NCI-H82 treated with DMSO at 0.1 percent for 48 hours (cell line): ENCODE measurements at regions not wholly inside any gene's neighbourhood (a gene's known extent, or its start where the extent isn't known, plus 50 kb on each side); places are given as distances from the start of the nearest gene placed in this dataset.
A peak's percentile ranks its signal among the peaks of the same experiment; 100 is the strongest.

Experiments
- DNase-seq: peaks from one replicate; lab custom pipeline; 2025; ENCODE audit not compliant: unreplicated experiment; lab: John Stamatoyannopoulos, UW

- no peak for DNase-seq
Observed at GRCh38 chr10:59595593-59595992, 114.1 kb downstream of the SLC16A9 start.

DNA sequence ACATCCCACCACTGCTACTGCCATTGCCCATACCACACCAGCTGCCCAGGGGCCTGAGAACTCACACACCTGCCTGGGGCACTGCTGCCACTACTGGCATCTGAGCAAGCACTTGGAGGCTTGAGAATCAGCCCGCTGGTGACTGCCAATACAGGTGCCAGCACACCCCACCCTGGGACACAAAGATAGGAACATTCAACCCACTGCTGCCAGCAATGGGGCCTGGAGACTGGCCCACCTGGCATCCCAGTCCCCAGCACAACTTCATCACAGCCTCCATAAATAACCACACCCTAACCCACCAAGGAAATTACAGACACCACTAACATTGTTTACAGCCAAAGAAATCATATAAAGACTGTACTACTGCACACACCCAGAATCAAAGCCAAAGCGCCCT is 115.9 kb downstream of the SLC16A9 start:
- DNase-seq = no peak

DNA sequence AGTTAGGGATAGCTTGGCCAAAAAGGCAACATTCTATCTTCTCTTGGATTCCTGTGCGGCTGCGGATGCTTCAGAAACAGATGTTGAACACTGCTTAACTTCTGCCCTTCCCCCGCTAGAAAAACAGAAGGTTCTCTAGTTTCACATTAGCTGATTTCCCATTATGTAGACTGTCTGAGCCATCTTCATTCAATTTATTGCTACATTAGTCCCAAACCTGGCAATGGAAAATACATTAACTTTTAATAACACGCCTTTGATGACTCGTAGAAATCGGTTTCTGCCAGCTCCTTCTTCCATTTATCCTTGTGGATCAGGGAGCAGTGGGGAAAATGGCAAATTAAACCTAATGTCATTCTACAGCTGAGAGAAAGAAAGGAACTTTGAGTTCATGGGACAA is 119.9 kb downstream of the SLC16A9 start:
- no peak for DNase-seq

DNA sequence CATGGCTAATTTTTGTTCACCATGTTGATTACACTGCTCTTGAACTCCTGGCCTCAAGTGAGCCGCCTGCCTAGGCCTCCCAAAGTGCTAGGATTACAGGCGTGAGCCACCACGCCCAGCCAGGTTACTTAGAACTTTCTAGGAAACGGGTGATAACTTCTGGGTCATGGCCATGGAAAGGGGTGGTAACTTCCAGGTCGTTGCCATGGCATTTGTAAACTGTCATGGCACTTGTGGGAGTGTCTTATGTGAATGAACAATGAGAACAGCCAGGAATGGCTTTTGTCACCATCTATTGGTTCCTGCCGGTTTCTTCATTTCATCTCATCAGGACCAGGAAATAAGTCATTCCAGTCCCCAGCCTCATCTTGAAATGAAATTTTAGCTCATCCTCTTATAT is 120.9 kb downstream of the SLC16A9 start:
- no peak for DNase-seq

DNA sequence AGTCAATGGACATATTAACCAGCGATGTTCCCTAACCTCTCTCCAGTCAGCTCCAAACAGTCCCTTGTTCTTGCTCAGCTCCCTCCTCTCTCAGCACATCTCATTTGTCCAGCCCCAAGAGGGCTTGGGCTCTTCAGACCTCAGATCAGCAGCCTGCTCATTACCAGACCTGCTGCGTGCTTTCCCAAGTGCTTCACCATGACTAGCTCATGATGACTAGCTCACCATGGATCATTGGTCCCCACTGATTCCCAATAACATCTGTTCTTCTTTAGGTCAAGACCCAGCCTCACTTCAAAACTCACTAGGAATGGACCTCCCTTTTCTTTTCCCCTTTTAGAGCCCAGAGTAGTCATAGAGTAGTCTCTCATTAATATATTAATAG is 121.9 kb downstream of the SLC16A9 start:
- DNase-seq = no peak

GRCh38 chr10:59587083-59587755 is 122.4 kb downstream of the SLC16A9 start:
- DNase-seq = no peak

DNA sequence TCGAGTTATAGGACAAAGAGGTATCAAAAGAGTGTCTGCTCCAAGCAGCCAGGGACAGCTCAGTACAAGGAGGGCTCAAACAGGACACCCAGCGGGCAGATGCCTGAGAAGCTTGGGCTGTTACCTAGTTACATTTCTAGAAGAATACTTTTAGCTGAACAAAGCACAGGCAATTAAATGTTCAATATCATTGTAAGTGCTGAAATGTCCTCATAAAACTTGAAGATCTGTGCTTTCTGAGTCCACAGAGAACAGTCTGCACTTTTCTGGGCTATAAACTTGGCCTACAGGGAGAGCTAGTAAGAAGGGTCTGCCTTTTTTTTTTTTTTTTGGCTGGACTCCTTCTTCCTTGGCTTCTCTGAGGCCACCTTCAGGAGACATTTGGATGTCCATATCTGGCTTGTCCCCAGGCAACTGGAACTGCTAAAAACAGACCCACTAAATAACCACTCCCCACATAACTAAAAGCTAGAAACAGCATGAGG is 123.2 kb downstream of the SLC16A9 start:
- no peak for DNase-seq

DNA sequence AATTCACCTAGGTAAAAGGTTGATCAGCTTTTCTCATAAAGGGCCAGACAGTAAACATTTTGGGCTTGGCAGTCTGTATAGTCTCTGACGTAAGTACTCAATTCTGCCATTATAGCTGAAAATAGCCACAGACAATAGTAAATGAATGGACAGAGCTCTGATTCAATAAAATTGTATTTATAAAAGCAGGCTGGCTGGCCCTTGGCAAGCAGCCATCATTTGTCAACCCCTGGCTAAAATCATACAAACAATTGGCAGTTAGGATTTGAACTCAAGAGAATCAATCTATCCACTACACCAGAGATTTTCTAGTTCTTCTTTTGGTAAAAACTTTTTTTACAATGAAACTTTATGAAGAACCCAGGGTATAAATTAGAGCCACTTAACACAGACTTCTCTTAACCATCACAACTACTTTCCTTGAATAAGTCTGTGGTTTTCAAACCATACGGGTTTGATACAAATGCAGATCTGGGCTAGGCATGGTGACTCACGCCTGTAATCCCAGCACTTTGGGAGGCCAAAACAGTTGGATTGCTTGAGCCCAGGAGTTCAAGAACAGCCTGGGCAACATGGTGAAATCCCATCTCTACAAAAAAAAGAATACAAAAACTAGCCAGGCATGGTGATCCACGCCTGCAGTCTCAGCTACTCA is 124.5 kb downstream of the SLC16A9 start:
- no peak for DNase-seq

GRCh38 chr10:59582780-59583179 is 126.9 kb downstream of the SLC16A9 start:
- no peak for DNase-seq

DNA sequence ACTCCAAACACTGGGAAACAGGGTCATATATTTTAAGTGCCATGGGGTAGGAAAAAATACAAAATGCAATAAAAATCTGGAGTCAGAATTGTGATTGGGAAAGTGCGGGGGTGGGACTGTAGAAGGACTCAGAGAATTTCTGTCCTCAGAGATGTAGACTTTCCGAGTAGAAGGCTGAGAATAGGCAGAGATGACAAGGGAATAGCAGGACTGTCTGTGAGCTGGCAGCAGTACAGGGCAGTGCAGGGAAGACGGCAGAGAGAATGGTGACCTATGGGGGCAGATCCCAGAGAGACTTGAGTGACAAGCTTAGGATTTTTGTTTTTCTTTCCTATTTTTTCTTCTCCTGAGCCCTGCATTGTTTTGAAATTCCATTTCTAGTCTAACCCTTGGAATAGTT is 127.6 kb downstream of the SLC16A9 start:
- DNase-seq = no peak

- DNase-seq = peak; percentile 4
Observed at GRCh38 chr10:59580026-59580863, 129.4 kb downstream of the SLC16A9 start.

- no peak for DNase-seq
Observed at GRCh38 chr10:59578741-59579140, 130.9 kb downstream of the SLC16A9 start.

DNA sequence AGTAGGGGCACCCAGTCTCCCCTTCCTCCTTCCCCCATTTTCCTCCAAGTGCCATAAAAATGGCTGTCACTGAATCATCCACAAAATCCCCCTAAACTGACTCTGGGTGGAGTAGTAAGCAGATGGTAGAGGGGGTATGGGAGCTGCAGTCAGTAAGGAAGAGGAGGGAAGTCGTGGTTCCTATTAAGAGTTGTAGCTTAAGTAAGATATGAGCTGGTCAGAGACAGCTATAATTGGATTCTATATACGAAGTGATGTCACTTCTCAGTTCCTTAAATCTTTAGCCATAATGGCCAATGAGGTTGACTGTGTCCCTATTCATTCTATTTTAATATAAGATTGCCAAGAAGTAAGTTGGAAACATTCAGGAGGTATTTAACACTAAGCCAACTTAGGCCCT is 131.7 kb downstream of the SLC16A9 start:
- DNase-seq = no peak

DNA sequence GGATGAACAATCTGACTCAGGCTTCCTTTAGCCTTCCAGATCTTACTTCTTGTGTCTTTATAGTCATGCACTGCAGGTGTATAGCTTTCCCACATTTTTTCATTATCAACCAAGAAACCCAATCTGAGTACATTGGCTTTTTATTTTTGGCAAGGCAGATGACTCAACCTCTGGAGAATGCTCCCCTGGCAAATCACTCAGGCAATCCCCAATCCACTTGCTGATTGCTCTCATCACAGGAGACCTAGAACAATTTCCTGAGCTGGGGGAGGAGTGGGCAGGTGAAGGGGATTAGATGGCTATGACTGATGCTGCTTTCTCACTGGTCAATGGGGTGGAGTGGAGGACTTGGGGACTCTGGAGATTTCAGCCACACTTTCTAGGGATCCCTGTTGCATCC is 134.4 kb downstream of the SLC16A9 start:
- no peak for DNase-seq

DNA sequence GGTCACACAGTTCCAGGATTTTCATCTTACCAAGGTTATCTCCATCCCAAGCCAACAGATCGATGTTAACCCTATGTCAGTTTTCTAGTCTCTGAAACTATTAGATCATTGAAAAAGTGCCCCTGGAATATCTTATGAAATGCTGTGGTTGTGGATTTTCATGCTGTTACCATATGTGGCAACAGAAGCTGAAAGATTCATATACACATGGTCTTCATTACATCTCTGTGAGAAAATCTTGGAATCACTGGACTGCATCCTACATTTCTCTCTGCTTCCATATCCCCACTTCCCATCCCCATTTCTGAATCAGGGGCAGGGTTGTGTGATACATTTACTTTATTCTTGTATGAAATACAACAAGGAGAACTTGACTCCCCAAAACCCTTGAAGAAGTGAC is 146.1 kb downstream of the SLC16A9 start:
- no peak for DNase-seq

- DNase-seq = no peak
Observed at GRCh38 chr10:59562126-59562525, 147.5 kb downstream of the SLC16A9 start.

DNA sequence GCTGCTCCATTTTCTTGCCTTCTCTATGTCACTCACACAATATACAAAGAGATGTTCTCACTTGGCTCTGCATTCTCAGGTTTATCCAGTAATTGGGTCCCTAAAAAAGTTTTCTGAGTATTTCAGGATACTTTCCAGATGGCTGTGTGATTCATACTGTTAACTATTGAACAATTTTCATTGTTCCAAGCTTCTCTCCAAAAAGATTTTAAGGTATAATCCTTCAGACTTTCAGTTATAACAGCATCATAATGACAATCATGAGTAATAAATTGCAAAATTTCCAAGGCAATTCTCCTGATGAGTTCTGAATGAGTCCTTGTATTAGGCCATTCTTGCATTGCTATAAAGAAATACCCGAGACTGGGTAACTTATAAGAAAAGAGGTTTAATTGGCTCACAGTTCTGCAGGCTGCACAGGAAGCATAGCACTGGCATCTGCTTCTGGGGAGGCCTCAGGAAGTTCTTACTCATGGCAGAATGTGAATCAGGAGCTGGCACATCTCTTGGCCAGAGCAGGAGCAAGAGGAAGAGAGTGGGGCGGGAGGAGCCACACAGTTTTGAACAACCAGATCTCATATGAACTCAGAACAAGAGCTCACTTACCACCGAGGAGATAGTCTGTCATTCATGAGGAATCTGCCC is 148.1 kb downstream of the SLC16A9 start:
- no peak for DNase-seq

DNA sequence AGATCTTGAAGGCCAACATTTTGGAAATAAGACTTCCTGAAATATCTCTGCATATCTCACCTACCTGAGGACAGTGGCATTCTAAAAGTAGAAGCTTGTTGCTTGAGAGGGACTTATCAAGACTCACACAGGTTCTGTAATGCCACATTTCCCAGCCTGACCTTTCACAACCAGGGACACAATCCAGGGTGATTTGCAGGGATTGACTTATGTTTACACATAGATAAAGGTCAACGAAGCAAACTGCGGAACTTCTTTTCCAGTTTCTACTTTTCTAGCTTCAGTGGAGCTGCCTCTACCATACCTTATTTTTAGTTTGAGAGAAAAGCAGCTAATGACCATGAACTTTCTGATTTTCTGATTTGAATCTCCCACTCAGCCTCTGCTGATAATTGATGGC is 148.7 kb downstream of the SLC16A9 start:
- DNase-seq = no peak

- no peak for DNase-seq
Observed at GRCh38 chr10:59560161-59560560, 149.5 kb downstream of the SLC16A9 start.

DNA sequence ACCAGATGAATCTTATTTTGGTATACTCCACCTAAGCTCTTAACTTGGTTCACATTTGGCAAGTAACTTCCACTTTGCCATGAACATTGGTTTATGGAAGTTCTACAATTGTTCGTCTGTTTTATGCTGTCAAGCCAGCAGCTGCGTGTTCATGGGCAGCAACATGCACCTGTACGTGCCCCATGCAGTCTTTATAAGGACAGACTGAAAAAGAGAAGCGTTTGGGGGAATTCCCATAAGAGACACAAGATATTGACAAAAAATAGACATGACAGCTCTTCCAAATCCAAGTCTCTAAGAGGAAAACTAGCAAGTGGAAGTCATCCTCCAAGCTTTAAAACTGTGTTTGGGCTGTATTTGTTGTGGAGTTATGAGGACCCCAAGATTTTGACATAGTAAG is 151.6 kb downstream of the SLC16A9 start:
- no peak for DNase-seq

DNA sequence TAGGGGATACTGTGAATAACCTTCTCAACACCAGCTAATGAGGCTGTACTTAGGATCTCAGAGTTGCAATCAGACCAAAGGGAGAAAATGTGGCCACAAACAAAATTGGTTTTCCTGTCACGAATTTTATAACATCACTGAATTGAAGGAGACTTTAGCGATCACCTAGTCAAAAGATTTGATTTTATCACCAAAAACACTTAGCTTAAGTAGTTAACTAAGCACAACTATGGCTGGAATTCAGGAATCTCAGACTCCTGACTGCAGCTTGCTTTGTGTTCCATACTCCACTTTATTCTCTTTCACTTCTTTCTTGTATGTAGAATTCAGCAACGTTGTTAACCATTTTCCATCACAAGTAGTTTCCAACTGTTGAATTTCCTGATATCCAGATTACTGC is 152.0 kb downstream of the SLC16A9 start:
- no peak for DNase-seq

DNA sequence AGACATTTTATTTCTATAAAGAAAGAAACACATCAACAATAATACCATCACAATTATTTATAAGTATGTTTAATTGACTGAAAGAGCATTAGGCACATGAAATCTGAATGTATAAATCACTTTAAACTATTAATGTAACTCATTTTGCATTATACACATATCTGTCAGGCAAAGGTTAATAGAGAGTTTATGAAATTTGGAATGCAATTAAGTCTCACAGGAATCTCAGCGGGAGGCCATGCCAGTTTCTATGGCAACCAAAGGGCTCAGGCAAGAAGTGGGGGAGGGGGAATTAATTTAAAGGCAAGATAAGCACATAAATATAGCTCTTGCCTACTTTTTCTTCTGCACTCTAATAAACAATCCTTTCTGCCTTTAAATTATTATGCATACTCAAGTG is 152.6 kb downstream of the SLC16A9 start:
- DNase-seq = no peak
